HEK293 (cell line): ENCODE measurements at regions not wholly inside any gene's neighbourhood (a gene's known extent, or its start where the extent isn't known, plus 50 kb on each side); places are given as distances from the start of the nearest gene placed in this dataset.

ENCODE experiments used
- CTCF ChIA-PET: fragments of 350-600 bp; formaldehyde crosslinking; extraction: SDS; loops from one replicate; lab custom pipeline; 2021; ENCODE audit warnings: antibody characterized with exemption; lab: Yijun Ruan, JAX
- POLR2A ChIA-PET: fragments of 300-600 bp; formaldehyde crosslinking; extraction: SDS; loops from one replicate; lab custom pipeline; 2020; ENCODE audit warnings: antibody characterized with exemption, inconsistent platforms; lab: Yijun Ruan, JAX
- H3K27ac ChIP-seq: fragments of 200-500 bp; sonication (Bioruptor generic); 2 replicates; pipeline ENCODE4 v1.5.1; 2014; ENCODE audit warnings: low read depth, low read length, control low read depth, inconsistent platforms; ENCODE audit errors: extremely low read depth
- H3K36me3 ChIP-seq, 2 experiments: fragments of 200-500 bp in 1 of 2; sonication (Bioruptor generic) in 1 of 2; 1 replicate in 1 of 2; 2 replicates in 1 of 2; pipeline ENCODE4 v1.5.1; 2014 to 2017; ENCODE audit warnings: inconsistent platforms in 2 of 2, low read length in 2 of 2; ENCODE audit not compliant: control insufficient read depth in 2 of 2, insufficient read depth in 1 of 2
- H3K4me1 ChIP-seq: fragments of 200-500 bp; sonication (Bioruptor generic); 2 replicates; pipeline ENCODE4 v1.5.1; 2014; ENCODE audit warnings: mild to moderate bottlenecking, low read length, inconsistent platforms; ENCODE audit not compliant: control insufficient read depth, insufficient read depth
- H3K4me3 ChIP-seq: 2 replicates; pipeline ENCODE4 v1.5.1; 2011; ENCODE audit warnings: low read depth, mild to moderate bottlenecking, control low read depth, low read length, moderate library complexity
- H3K9me3 ChIP-seq: fragments of 200-500 bp; sonication (Bioruptor generic); 2 replicates; pipeline ENCODE4 v1.5.1; 2014; ENCODE audit warnings: low read depth, low read length, inconsistent platforms; ENCODE audit not compliant: control insufficient read depth, insufficient read depth
- BCL11B ChIP-seq: fragments of 450-650 bp; formaldehyde crosslinking; IDR thresholded peaks from 2 replicates; pipeline ENCODE4 v1.5.1; 2016; ENCODE audit warnings: low read depth, missing biosample characterization, missing genetic modification characterization
- GFI1B ChIP-seq: fragments of 450-650 bp; formaldehyde crosslinking; IDR thresholded peaks from 2 replicates; pipeline ENCODE4 v1.5.1; 2016; ENCODE audit warnings: missing biosample characterization, missing genetic modification characterization
- KLF1 ChIP-seq: fragments of 450-650 bp; formaldehyde crosslinking; IDR thresholded peaks from 2 replicates; pipeline ENCODE4 v1.5.1; 2016; ENCODE audit warnings: missing biosample characterization, missing genetic modification characterization
- KLF10 ChIP-seq: fragments of 450-650 bp; IDR thresholded peaks from 2 replicates; pipeline ENCODE4 v1.5.1; 2018; ENCODE audit warnings: missing biosample characterization, mild to moderate bottlenecking, missing genetic modification characterization
- MYNN ChIP-seq: fragments of 450-650 bp; formaldehyde crosslinking; IDR thresholded peaks from 2 replicates; pipeline ENCODE4 v1.5.1; 2016; ENCODE audit warnings: missing biosample characterization, missing genetic modification characterization, borderline replicate concordance
- RBAK ChIP-seq: fragments of 450-650 bp; formaldehyde crosslinking; IDR thresholded peaks from 2 replicates; pipeline ENCODE4 v1.5.1; 2016; ENCODE audit warnings: missing biosample characterization, missing genetic modification characterization
- TRIM28 ChIP-seq: IDR thresholded peaks from 2 replicates; pipeline ENCODE4 v1.6.1; 2011; ENCODE audit warnings: low read length, control low read depth, borderline replicate concordance
- ZBTB1 ChIP-seq: fragments of 450-650 bp; formaldehyde crosslinking; IDR thresholded peaks from 2 replicates; pipeline ENCODE4 v1.5.1; 2016; ENCODE audit warnings: missing biosample characterization, missing genetic modification characterization
- ZFP37 ChIP-seq: fragments of 450-650 bp; formaldehyde crosslinking; IDR thresholded peaks from 2 replicates; pipeline ENCODE4 v1.5.1; 2016; ENCODE audit warnings: missing biosample characterization, missing genetic modification characterization
- ZNF140 ChIP-seq: fragments of 450-650 bp; formaldehyde crosslinking; IDR thresholded peaks from 2 replicates; pipeline ENCODE4 v1.5.1; 2016; ENCODE audit warnings: missing biosample characterization, missing genetic modification characterization
- ZNF146 ChIP-seq: fragments of 450-650 bp; formaldehyde crosslinking; IDR thresholded peaks from 2 replicates; pipeline ENCODE4 v1.5.1; 2016; ENCODE audit warnings: missing biosample characterization, missing genetic modification characterization
- ZNF175 ChIP-seq: fragments of 450-650 bp; formaldehyde crosslinking; IDR thresholded peaks from 2 replicates; pipeline ENCODE4 v1.5.1; 2016; ENCODE audit warnings: missing biosample characterization, missing genetic modification characterization
- ZNF211 ChIP-seq: fragments of 450-650 bp; formaldehyde crosslinking; IDR thresholded peaks from 2 replicates; pipeline ENCODE4 v1.5.1; 2016; ENCODE audit warnings: low read depth, missing biosample characterization, missing genetic modification characterization
- ZNF23 ChIP-seq: fragments of 450-650 bp; formaldehyde crosslinking; IDR thresholded peaks from 2 replicates; pipeline ENCODE4 v1.5.1; 2016; ENCODE audit warnings: missing biosample characterization, missing genetic modification characterization, borderline replicate concordance
- ZNF37A ChIP-seq: fragments of 450-650 bp; IDR thresholded peaks from 2 replicates; pipeline ENCODE4 v1.5.1; 2018; ENCODE audit warnings: missing biosample characterization, missing genetic modification characterization
- ZNF433 ChIP-seq: fragments of 450-650 bp; formaldehyde crosslinking; IDR thresholded peaks from 2 replicates; pipeline ENCODE4 v1.5.1; 2016; ENCODE audit warnings: missing biosample characterization, missing genetic modification characterization, low read depth
- ZNF549 ChIP-seq: fragments of 450-650 bp; IDR thresholded peaks from 2 replicates; pipeline ENCODE4 v1.5.1; 2018; ENCODE audit warnings: missing biosample characterization, missing genetic modification characterization, mild to moderate bottlenecking, inconsistent platforms, moderate library complexity
- ZNF571 ChIP-seq: fragments of 450-650 bp; formaldehyde crosslinking; IDR thresholded peaks from 2 replicates; pipeline ENCODE4 v1.5.0; 2017; ENCODE audit warnings: missing biosample characterization, missing genetic modification characterization
- ZNF596 ChIP-seq: fragments of 450-650 bp; IDR thresholded peaks from 2 replicates; pipeline ENCODE4 v1.5.0; 2018; ENCODE audit warnings: missing biosample characterization, mild to moderate bottlenecking, missing genetic modification characterization, moderate library complexity
- ZNF677 ChIP-seq: fragments of 450-650 bp; IDR thresholded peaks from 2 replicates; pipeline ENCODE4 v1.5.0; 2018; ENCODE audit warnings: missing biosample characterization, mild to moderate bottlenecking, missing genetic modification characterization, moderate library complexity
- TF ChIP-seq, protein P1 (sequence below): fragments of 450-650 bp; formaldehyde crosslinking; IDR thresholded peaks from 2 replicates; pipeline ENCODE4 v1.5.1; 2016; ENCODE audit warnings: missing biosample characterization, missing genetic modification characterization, low read depth
- TF ChIP-seq, protein P2 (sequence below): fragments of 450-650 bp; formaldehyde crosslinking; IDR thresholded peaks from 2 replicates; pipeline ENCODE4 v1.5.1; 2016; ENCODE audit warnings: missing biosample characterization, missing genetic modification characterization
- TF ChIP-seq, protein P3 (sequence below): fragments of 450-650 bp; formaldehyde crosslinking; IDR thresholded peaks from 2 replicates; pipeline ENCODE4 v1.5.1; 2016; ENCODE audit warnings: missing biosample characterization, missing genetic modification characterization
- TF ChIP-seq, protein P4 (sequence below): fragments of 450-650 bp; formaldehyde crosslinking; IDR thresholded peaks from 2 replicates; pipeline ENCODE4 v1.5.1; 2016; ENCODE audit warnings: missing biosample characterization, missing genetic modification characterization

DNA sequence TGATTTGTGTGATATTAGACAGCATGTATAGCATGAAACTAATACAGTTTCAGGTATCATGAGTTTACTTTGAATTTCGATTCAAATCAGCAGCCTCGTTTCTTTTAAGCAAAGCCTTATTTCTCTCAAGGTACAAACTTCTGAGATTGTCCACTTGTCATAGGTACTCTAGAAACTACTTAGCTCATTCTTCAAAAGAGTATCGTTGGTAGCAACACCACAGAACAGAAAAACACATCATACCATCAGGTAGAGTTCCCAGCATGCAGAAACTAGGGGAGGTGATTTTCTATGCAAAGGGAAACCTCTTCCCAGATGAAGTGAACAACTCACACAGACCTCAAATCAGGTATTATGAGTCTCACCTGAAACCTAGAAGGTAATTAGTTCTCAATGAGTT is 237.0 kb upstream of the SOX9 start:
- Histone ChIP-seq H3K4me1 (no peaks in the 10 kb centered on the region), H3K4me3 (no peak overlapping the region), H3K36me3 (no peaks in the 10 kb centered on the region), H3K27ac (no peak overlapping the region), H3K9me3 (no peaks in the 10 kb centered on the region)
- ChIA-PET POLR2A (no interaction called here), CTCF (interaction anchor here (0.6 kb wide), 1 partner anchor 103 kb away, joined by 3 read pairs; no protein-coding TSS in a partner anchor)
- no peak for TF ChIP-seq ZNF433 (tag by site-specific recombination)
- no peak for TF ChIP-seq ZNF571 (tag by site-specific recombination)
- TF ChIP-seq BCL11B (tag by site-specific recombination): no peak
- no peak for TF ChIP-seq MYNN (tag by site-specific recombination)
- no peak for TF ChIP-seq ZNF596 (tag by site-specific recombination)
- TF ChIP-seq, protein P1, sequence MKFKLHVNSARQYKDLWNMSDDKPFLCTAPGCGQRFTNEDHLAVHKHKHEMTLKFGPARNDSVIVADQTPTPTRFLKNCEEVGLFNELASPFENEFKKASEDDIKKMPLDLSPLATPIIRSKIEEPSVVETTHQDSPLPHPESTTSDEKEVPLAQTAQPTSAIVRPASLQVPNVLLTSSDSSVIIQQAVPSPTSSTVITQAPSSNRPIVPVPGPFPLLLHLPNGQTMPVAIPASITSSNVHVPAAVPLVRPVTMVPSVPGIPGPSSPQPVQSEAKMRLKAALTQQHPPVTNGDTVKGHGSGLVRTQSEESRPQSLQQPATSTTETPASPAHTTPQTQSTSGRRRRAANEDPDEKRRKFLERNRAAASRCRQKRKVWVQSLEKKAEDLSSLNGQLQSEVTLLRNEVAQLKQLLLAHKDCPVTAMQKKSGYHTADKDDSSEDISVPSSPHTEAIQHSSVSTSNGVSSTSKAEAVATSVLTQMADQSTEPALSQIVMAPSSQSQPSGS: no peak
- TF ChIP-seq ZNF146: no peak
- TF ChIP-seq GFI1B: no peak
- TF ChIP-seq ZNF549 (tag by site-specific recombination): no peak
- TF ChIP-seq, protein P2, sequence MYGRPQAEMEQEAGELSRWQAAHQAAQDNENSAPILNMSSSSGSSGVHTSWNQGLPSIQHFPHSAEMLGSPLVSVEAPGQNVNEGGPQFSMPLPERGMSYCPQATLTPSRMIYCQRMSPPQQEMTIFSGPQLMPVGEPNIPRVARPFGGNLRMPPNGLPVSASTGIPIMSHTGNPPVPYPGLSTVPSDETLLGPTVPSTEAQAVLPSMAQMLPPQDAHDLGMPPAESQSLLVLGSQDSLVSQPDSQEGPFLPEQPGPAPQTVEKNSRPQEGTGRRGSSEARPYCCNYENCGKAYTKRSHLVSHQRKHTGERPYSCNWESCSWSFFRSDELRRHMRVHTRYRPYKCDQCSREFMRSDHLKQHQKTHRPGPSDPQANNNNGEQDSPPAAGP (tag by site-specific recombination): no peak
- TF ChIP-seq KLF10: no peak
- TF ChIP-seq KLF1 (tag by site-specific recombination): no peak
- TF ChIP-seq ZNF211: no peak
- TF ChIP-seq, protein P3, sequence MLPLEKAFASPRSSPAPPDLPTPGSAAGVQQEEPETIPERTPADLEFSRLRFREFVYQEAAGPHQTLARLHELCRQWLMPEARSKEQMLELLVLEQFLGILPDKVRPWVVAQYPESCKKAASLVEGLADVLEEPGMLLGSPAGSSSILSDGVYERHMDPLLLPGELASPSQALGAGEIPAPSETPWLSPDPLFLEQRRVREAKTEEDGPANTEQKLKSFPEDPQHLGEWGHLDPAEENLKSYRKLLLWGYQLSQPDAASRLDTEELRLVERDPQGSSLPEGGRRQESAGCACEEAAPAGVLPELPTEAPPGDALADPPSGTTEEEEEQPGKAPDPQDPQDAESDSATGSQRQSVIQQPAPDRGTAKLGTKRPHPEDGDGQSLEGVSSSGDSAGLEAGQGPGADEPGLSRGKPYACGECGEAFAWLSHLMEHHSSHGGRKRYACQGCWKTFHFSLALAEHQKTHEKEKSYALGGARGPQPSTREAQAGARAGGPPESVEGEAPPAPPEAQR (tag by site-specific recombination): no peak
- TF ChIP-seq ZBTB1: no peak
- TF ChIP-seq ZNF23 (tag by site-specific recombination): no peak
- TF ChIP-seq ZFP37 (tag by site-specific recombination): no peak
- TF ChIP-seq RBAK (tag by site-specific recombination): no peak
- TF ChIP-seq TRIM28: no peak

DNA sequence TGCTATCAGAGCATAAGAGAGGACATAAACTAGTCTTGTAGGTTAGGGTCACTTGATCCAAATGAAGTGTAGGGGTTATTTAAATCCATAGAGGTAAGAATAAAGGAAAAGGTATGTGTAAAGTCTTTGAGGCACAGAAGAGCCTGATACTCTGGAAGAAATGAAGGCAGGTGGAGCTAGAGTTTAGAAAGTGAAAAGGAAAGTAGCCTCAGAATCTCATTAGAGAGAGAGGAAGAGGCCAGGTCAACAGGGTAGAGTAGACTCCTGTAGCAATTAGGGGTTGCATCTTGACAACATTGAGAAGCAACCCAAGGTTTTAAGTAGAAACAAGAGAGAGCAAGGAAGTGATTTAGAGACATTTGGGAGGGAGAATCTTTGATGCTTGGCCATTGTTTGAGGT is 235.2 kb upstream of the SOX9 start:
- POLR2A ChIA-PET: no interaction called here
- CTCF ChIA-PET: interaction anchor here (0.6 kb wide), 1 partner anchor 183 kb away, joined by 3 read pairs; no protein-coding TSS in a partner anchor

More for the DNA sequence above, 235.2 kb upstream of the SOX9 start:
- TF ChIP-seq, protein P4, sequence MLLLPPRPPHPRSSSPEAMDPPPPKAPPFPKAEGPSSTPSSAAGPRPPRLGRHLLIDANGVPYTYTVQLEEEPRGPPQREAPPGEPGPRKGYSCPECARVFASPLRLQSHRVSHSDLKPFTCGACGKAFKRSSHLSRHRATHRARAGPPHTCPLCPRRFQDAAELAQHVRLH: no peak
- TF ChIP-seq ZNF37A (no peak), ZNF175 (tag by site-specific recombination) (no peak), ZNF140 (no peak), ZNF677 (tag by site-specific recombination) (no peak)
- Histone ChIP-seq H3K27ac (no peak overlapping the region), H3K4me1 (no peaks in the 10 kb centered on the region), H3K4me3 (no peak overlapping the region), H3K9me3 (no peaks in the 10 kb centered on the region), H3K36me3 (no peaks in the 10 kb centered on the region)
